H9 (cell line): ENCODE measurements at regions not wholly inside any gene's neighbourhood (a gene's known extent, or its start where the extent isn't known, plus 50 kb on each side); places are given as distances from the start of the nearest gene placed in this dataset.

ENCODE experiments used
- DNase-seq: peaks from one replicate; pipeline ENCODE4 v3.0.0-alpha.2; 2017
- H2AFZ ChIP-seq: one replicate; pipeline ENCODE4 v1.6.1; 2013; ENCODE audit warnings: mild to moderate bottlenecking, low read length, control low read depth, moderate library complexity
- H2AK5ac ChIP-seq: 2 replicates; pipeline ENCODE4 v1.6.1; 2013; ENCODE audit warnings: low read length, control low read depth, mixed read lengths; ENCODE audit not compliant: insufficient read length
- H2BK120ac ChIP-seq: one replicate; pipeline ENCODE4 v1.6.1; 2013; ENCODE audit warnings: low read depth, mild to moderate bottlenecking, low read length, control low read depth, inconsistent platforms; ENCODE audit not compliant: poor library complexity, severe bottlenecking
- H2BK12ac ChIP-seq: 2 replicates; pipeline ENCODE4 v1.6.1; 2013; ENCODE audit warnings: low read length, control low read depth, mixed read lengths, low read depth; ENCODE audit not compliant: insufficient read length
- H2BK15ac ChIP-seq: 2 replicates; pipeline ENCODE4 v1.6.1; 2013; ENCODE audit warnings: low read depth, low read length, control low read depth
- H2BK20ac ChIP-seq: one replicate; pipeline ENCODE4 v1.6.1; 2013; ENCODE audit warnings: low read depth, mild to moderate bottlenecking, low read length, control low read depth, inconsistent platforms; ENCODE audit not compliant: poor library complexity, severe bottlenecking
- H2BK5ac ChIP-seq: 2 replicates; pipeline ENCODE4 v1.6.1; 2013; ENCODE audit warnings: low read length, control low read depth, mixed read lengths; ENCODE audit not compliant: insufficient read length
- H3K14ac ChIP-seq: 2 replicates; pipeline ENCODE4 v1.6.1; 2013; ENCODE audit warnings: low read length, control low read depth; ENCODE audit not compliant: insufficient read depth
- H3K18ac ChIP-seq: 2 replicates; pipeline ENCODE4 v1.6.1; 2013; ENCODE audit warnings: low read depth, mild to moderate bottlenecking, mixed read lengths, low read length, control low read depth; ENCODE audit not compliant: insufficient read length
- H3K23ac ChIP-seq: 2 replicates; pipeline ENCODE4 v1.6.1; 2013; ENCODE audit warnings: low read length, control low read depth, mixed read lengths, low read depth; ENCODE audit not compliant: insufficient read length
- H3K23me2 ChIP-seq: 2 replicates; pipeline ENCODE4 v1.6.1; 2013; ENCODE audit warnings: low read depth, mild to moderate bottlenecking, mixed read lengths, low read length, control low read depth; ENCODE audit not compliant: insufficient read length, poor library complexity, severe bottlenecking
- H3K27ac ChIP-seq: 2 replicates; pipeline ENCODE4 v1.5.1; 2013; ENCODE audit warnings: low read length, control low read depth, mixed read lengths, low read depth; ENCODE audit not compliant: insufficient read length
- H3K27me3 ChIP-seq: 2 replicates; pipeline ENCODE4 v1.6.1; 2013; ENCODE audit warnings: low read length, control low read depth, inconsistent platforms; ENCODE audit not compliant: insufficient read depth
- H3K4ac ChIP-seq: 2 replicates; pipeline ENCODE4 v1.6.1; 2013; ENCODE audit warnings: low read depth, mild to moderate bottlenecking, control low read depth, inconsistent platforms, low read length, moderate library complexity
- H3K4me1 ChIP-seq: 2 replicates; pipeline ENCODE4 v1.6.1; 2013; ENCODE audit warnings: low read length, control low read depth, inconsistent platforms; ENCODE audit not compliant: insufficient read depth
- H3K4me2 ChIP-seq: 2 replicates; pipeline ENCODE4 v1.6.1; 2013; ENCODE audit warnings: low read length, control low read depth, mixed read lengths; ENCODE audit not compliant: insufficient read length, insufficient read depth
- H3K56ac ChIP-seq: 2 replicates; pipeline ENCODE4 v1.6.1; 2013; ENCODE audit warnings: low read depth, mild to moderate bottlenecking, mixed read lengths, low read length, control low read depth; ENCODE audit not compliant: insufficient read length
- H3K79me1 ChIP-seq: 2 replicates; pipeline ENCODE4 v1.6.1; 2013; ENCODE audit warnings: low read depth, mild to moderate bottlenecking, moderate library complexity, low read length, control low read depth, inconsistent platforms; ENCODE audit not compliant: insufficient read depth, poor library complexity, severe bottlenecking
- H3K79me2 ChIP-seq: 2 replicates; pipeline ENCODE4 v1.6.1; 2013; ENCODE audit warnings: low read length, control low read depth, inconsistent platforms; ENCODE audit not compliant: insufficient read depth
- H3K9ac ChIP-seq: 2 replicates; pipeline ENCODE4 v1.6.1; 2013; ENCODE audit warnings: low read length, control low read depth, mixed read lengths; ENCODE audit not compliant: insufficient read length; ENCODE audit errors: extremely low read depth
- H3K9me3 ChIP-seq: one replicate; pipeline ENCODE4 v1.6.1; 2013; ENCODE audit warnings: low read depth, low read length, inconsistent platforms; ENCODE audit not compliant: control insufficient read depth
- H3T11ph ChIP-seq: one replicate; pipeline ENCODE4 v1.6.1; 2013; ENCODE audit warnings: mild to moderate bottlenecking, low read length, control low read depth, inconsistent platforms
- H4K20me1 ChIP-seq: one replicate; pipeline ENCODE4 v1.6.1; 2013; ENCODE audit not compliant: control insufficient read depth, insufficient read length, insufficient read depth
- H4K5ac ChIP-seq: 2 replicates; pipeline ENCODE4 v1.6.1; 2013; ENCODE audit warnings: low read depth, mild to moderate bottlenecking, mixed read lengths, low read length, control low read depth; ENCODE audit not compliant: insufficient read length
- H4K8ac ChIP-seq: replicated peaks from 2 replicates; pipeline ENCODE4 v1.6.1; 2013; ENCODE audit warnings: low read length, control low read depth, mixed read lengths, low read depth; ENCODE audit not compliant: insufficient read length
- H4K91ac ChIP-seq: 2 replicates; pipeline ENCODE4 v1.6.1; 2013; ENCODE audit warnings: low read depth, mild to moderate bottlenecking, moderate library complexity, mixed read lengths, low read length, control low read depth; ENCODE audit not compliant: insufficient read length
- H3K27ac Mint-ChIP-seq, 3 experiments: 2 replicates in 2 of 3; 3 replicates in 1 of 3; pipeline ENCODE4 v1.8.0; 2020 to 2021; ENCODE audit warnings: mixed read lengths in 3 of 3, mild to moderate bottlenecking in 1 of 3, moderate library complexity in 1 of 3
- H3K27me3 Mint-ChIP-seq: 2 replicates; pipeline ENCODE4 v1.8.0; 2021; ENCODE audit warnings: low read depth, mild to moderate bottlenecking, moderate library complexity, mixed read lengths
- H3K36me3 Mint-ChIP-seq, 3 experiments: 2 replicates in 2 of 3; 3 replicates in 1 of 3; pipeline ENCODE4 v1.8.0; 2020 to 2021; ENCODE audit warnings: low read depth in 3 of 3, mixed read lengths in 3 of 3; ENCODE audit not compliant: insufficient read depth in 1 of 3
- H3K4me1 Mint-ChIP-seq, 2 experiments: 2 replicates each; pipeline ENCODE4 v1.8.0; 2020; ENCODE audit warnings: mixed read lengths in 2 of 2
- H3K4me3 Mint-ChIP-seq, 2 experiments: 2 replicates in 1 of 2; 3 replicates in 1 of 2; pipeline ENCODE4 v1.8.0; 2020 to 2021; ENCODE audit warnings: mild to moderate bottlenecking in 2 of 2, mixed read lengths in 2 of 2, moderate library complexity in 1 of 2
- H3K9me3 Mint-ChIP-seq, 2 experiments: 2 replicates in 1 of 2; 3 replicates in 1 of 2; pipeline ENCODE4 v1.8.0; 2020; ENCODE audit warnings: mild to moderate bottlenecking in 2 of 2, mixed read lengths in 2 of 2, moderate library complexity in 1 of 2
- WGBS: extraction: QIAGEN DNeasy Blood & Tissue Kit; methylation state at CpG from one replicate; pipeline ENCODE4 v1.1.7; 2013; ENCODE audit warnings: missing lambda C conversion rate, low lambda C conversion rate, mixed read lengths; ENCODE audit not compliant: insufficient read length; ENCODE audit errors: extremely low coverage; 5-methylcytosine and 5-hydroxymethylcytosine counted together
- TF ChIP-seq, protein P1 (sequence below): fragments of 200-600 bp; sonication (generic); conservative IDR thresholded peaks from 3 replicates; pipeline ENCODE4 v1.8.0; 2021; ENCODE audit warnings: antibody characterized with exemption, mild to moderate bottlenecking

DNA sequence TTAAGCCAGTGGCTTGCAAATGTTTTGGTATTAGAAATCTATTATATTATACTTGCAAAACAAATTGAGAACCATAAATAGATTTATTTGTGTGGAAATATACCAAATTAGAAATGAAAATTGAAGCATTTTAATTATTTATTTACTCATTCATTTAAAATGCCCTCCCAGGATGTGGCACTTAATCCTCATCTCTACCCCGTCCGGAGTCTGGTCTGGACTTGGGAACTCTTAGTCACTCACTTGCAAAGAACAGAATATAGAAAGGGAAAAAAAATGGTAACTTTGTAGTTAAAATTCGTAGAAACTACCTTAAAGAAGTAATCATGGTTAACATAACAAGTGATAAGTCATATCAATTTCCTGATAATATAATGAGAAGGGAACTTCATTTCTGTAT is 775.9 kb upstream of the INTU start:
- no peak overlapping the region for H3K4ac ChIP-seq
- no peak overlapping the region for H3K23ac ChIP-seq
- H2AK5ac ChIP-seq: no peak overlapping the region
- H4K5ac ChIP-seq: no peak overlapping the region
- Mint-ChIP-seq H3K4me1 (no peaks in the 10 kb centered on the region), H3K4me3 (no peak overlapping the region), H3K27me3 (no peaks in the 10 kb centered on the region), H3K27ac (no peak overlapping the region), H3K9me3 (peaks cover 0 to 5% of the 10 kb centered on the region in 2 experiments; a peak in 1 of 5 replicates), H3K36me3 (no peaks in the 10 kb centered on the region)
- no peaks in the 10 kb centered on the region for H3K79me2 ChIP-seq
- DNase-seq: no peak
- no peak overlapping the region for H3T11ph ChIP-seq
- H3K4me2 ChIP-seq: no peak overlapping the region
- no peaks in the 10 kb centered on the region for H3K23me2 ChIP-seq
- no peaks in the 10 kb centered on the region for H3K27me3 ChIP-seq
- H3K27ac ChIP-seq: no peak overlapping the region
- no peak overlapping the region for H4K8ac ChIP-seq
- H3K14ac ChIP-seq: no peak overlapping the region
- H3K4me1 ChIP-seq: no peaks in the 10 kb centered on the region
- no peak overlapping the region for H3K18ac ChIP-seq
- TF ChIP-seq, protein P1, sequence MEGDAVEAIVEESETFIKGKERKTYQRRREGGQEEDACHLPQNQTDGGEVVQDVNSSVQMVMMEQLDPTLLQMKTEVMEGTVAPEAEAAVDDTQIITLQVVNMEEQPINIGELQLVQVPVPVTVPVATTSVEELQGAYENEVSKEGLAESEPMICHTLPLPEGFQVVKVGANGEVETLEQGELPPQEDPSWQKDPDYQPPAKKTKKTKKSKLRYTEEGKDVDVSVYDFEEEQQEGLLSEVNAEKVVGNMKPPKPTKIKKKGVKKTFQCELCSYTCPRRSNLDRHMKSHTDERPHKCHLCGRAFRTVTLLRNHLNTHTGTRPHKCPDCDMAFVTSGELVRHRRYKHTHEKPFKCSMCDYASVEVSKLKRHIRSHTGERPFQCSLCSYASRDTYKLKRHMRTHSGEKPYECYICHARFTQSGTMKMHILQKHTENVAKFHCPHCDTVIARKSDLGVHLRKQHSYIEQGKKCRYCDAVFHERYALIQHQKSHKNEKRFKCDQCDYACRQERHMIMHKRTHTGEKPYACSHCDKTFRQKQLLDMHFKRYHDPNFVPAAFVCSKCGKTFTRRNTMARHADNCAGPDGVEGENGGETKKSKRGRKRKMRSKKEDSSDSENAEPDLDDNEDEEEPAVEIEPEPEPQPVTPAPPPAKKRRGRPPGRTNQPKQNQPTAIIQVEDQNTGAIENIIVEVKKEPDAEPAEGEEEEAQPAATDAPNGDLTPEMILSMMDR: no peak
- H4K20me1 ChIP-seq: no peaks in the 10 kb centered on the region
- H2BK12ac ChIP-seq: no peak overlapping the region
- H4K91ac ChIP-seq: no peak overlapping the region
- H2BK20ac ChIP-seq: no peak overlapping the region
- no peaks in the 10 kb centered on the region for H3K79me1 ChIP-seq
- no peak overlapping the region for H2BK120ac ChIP-seq
- H3K9me3 ChIP-seq: no peaks in the 10 kb centered on the region
- H2BK15ac ChIP-seq: no peak overlapping the region
- no peak overlapping the region for H2BK5ac ChIP-seq
- no CpG with 5 or more reads among the region's 3 CpGs for WGBS
- no peak overlapping the region for H3K9ac ChIP-seq
- no peak overlapping the region for H2AFZ ChIP-seq
- no peak overlapping the region for H3K56ac ChIP-seq
